ENCODE measurements at regions not wholly inside any gene's neighbourhood (a gene's known extent, or its start where the extent isn't known, plus 50 kb on each side); places are given as distances from the start of the nearest gene placed in this dataset.

- no peak overlapping the region for H3K4me3 Mint-ChIP-seq
- no peaks in the 10 kb centered on the region for H3K36me3 Mint-ChIP-seq (ENCODE audit: low read depth)
- no peak for ATAC-seq
- H3K27me3 Mint-ChIP-seq (ENCODE audit: low read depth), result peaks cover 17% of the 10 kb centered on the region
- DNase-seq, result no peak
- H3K9me3 Mint-ChIP-seq (ENCODE audit: insufficient read depth), result no peaks in the 10 kb centered on the region
- ChIA-PET CTCF (interaction anchor here (2.6 kb wide), 1 partner anchor 9 kb away, joined by 7 read pairs; no protein-coding TSS in a partner anchor), POLR2A (no interaction called here)
- H3K4me1 Mint-ChIP-seq (ENCODE audit: low read depth), result no peaks in the 10 kb centered on the region
- H3K27ac Mint-ChIP-seq, result no peak overlapping the region
Observed at GRCh38 chr9:99573085-99573484, 248.6 kb upstream of the NR4A3 start.

GRCh38 chr9:99573886-99574285 is 247.8 kb upstream of the NR4A3 start:
- Mint-ChIP-seq H3K4me3 (no peak overlapping the region), H3K27me3 (ENCODE audit: low read depth) (peaks cover 11% of the 10 kb centered on the region), H3K36me3 (ENCODE audit: low read depth) (no peaks in the 10 kb centered on the region), H3K4me1 (ENCODE audit: low read depth) (no peaks in the 10 kb centered on the region), H3K27ac (no peak overlapping the region), H3K9me3 (ENCODE audit: insufficient read depth) (no peaks in the 10 kb centered on the region)
- CTCF ChIA-PET, result interaction anchor here (2.6 kb wide), 1 partner anchor 10 kb away, joined by 7 read pairs; no protein-coding TSS in a partner anchor
- ATAC-seq (no peak), DNase-seq (no peak)
- POLR2A ChIA-PET, result no interaction called here

- H3K9me3 Mint-ChIP-seq (ENCODE audit: insufficient read depth), result no peaks in the 10 kb centered on the region
- no peak for DNase-seq
- H3K27me3 Mint-ChIP-seq (ENCODE audit: low read depth), result peaks cover 4% of the 10 kb centered on the region
- H3K36me3 Mint-ChIP-seq (ENCODE audit: low read depth), result no peaks in the 10 kb centered on the region
- ChIA-PET POLR2A (no interaction called here), CTCF (no interaction called here)
- no peak for ATAC-seq
- no peak overlapping the region for H3K4me3 Mint-ChIP-seq
- no peaks in the 10 kb centered on the region for H3K4me1 Mint-ChIP-seq (ENCODE audit: low read depth)
- H3K27ac Mint-ChIP-seq, result no peak overlapping the region
Observed at GRCh38 chr9:99576002-99576401, 245.7 kb upstream of the NR4A3 start.

GRCh38 chr9:99576876-99577275 is 244.8 kb upstream of the NR4A3 start:
- no peaks in the 10 kb centered on the region for H3K36me3 Mint-ChIP-seq (ENCODE audit: low read depth)
- ChIA-PET POLR2A (no interaction called here), CTCF (no interaction called here)
- no peaks in the 10 kb centered on the region for H3K9me3 Mint-ChIP-seq (ENCODE audit: insufficient read depth)
- DNase-seq, result no peak
- H3K4me3 Mint-ChIP-seq, result no peak overlapping the region
- H3K27me3 Mint-ChIP-seq (ENCODE audit: low read depth), result peaks cover 4% of the 10 kb centered on the region
- no peak overlapping the region for H3K27ac Mint-ChIP-seq
- no peaks in the 10 kb centered on the region for H3K4me1 Mint-ChIP-seq (ENCODE audit: low read depth)
- ATAC-seq, result no peak

- Mint-ChIP-seq H3K27me3 (ENCODE audit: low read depth) (peaks cover 4% of the 10 kb centered on the region), H3K9me3 (ENCODE audit: insufficient read depth) (no peaks in the 10 kb centered on the region), H3K36me3 (ENCODE audit: low read depth) (no peaks in the 10 kb centered on the region), H3K4me3 (no peak overlapping the region), H3K27ac (no peak overlapping the region), H3K4me1 (ENCODE audit: low read depth) (no peaks in the 10 kb centered on the region)
- CTCF ChIA-PET, result no interaction called here
- no peak for DNase-seq
- POLR2A ChIA-PET, result no interaction called here
- ATAC-seq, result no peak
Observed at GRCh38 chr9:99577351-99577750, 244.3 kb upstream of the NR4A3 start.

- Mint-ChIP-seq H3K36me3 (ENCODE audit: low read depth) (no peaks in the 10 kb centered on the region), H3K4me3 (no peak overlapping the region), H3K9me3 (ENCODE audit: insufficient read depth) (no peaks in the 10 kb centered on the region), H3K27me3 (ENCODE audit: low read depth) (peaks cover 3% of the 10 kb centered on the region), H3K4me1 (ENCODE audit: low read depth) (no peaks in the 10 kb centered on the region), H3K27ac (no peak overlapping the region)
- POLR2A ChIA-PET, result no interaction called here
- DNase-seq, result no peak
- no peak for ATAC-seq
- CTCF ChIA-PET, result no interaction called here
Observed at GRCh38 chr9:99578666-99579065, 243.0 kb upstream of the NR4A3 start.

GRCh38 chr9:99579964-99580363 is 241.7 kb upstream of the NR4A3 start:
- DNase-seq (no peak), ATAC-seq (no peak)
- no peaks in the 10 kb centered on the region for H3K36me3 Mint-ChIP-seq (ENCODE audit: low read depth)
- no peaks in the 10 kb centered on the region for H3K9me3 Mint-ChIP-seq (ENCODE audit: insufficient read depth)
- no peaks in the 10 kb centered on the region for H3K4me1 Mint-ChIP-seq (ENCODE audit: low read depth)
- ChIA-PET CTCF (no interaction called here), POLR2A (no interaction called here)
- H3K27ac Mint-ChIP-seq, result no peak overlapping the region
- H3K4me3 Mint-ChIP-seq, result no peak overlapping the region
- H3K27me3 Mint-ChIP-seq (ENCODE audit: low read depth), result peaks cover 3% of the 10 kb centered on the region

GRCh38 chr9:99582814-99583213 is 238.9 kb upstream of the NR4A3 start:
- no peaks in the 10 kb centered on the region for H3K4me1 Mint-ChIP-seq (ENCODE audit: low read depth)
- ATAC-seq, result no peak
- H3K36me3 Mint-ChIP-seq (ENCODE audit: low read depth), result no peaks in the 10 kb centered on the region
- H3K27ac Mint-ChIP-seq, result no peak overlapping the region
- ChIA-PET CTCF (interaction anchor here (0.7 kb wide), 1 partner anchor 115 kb away, joined by 3 read pairs; no protein-coding TSS in a partner anchor), POLR2A (no interaction called here)
- no peaks in the 10 kb centered on the region for H3K9me3 Mint-ChIP-seq (ENCODE audit: insufficient read depth)
- H3K27me3 Mint-ChIP-seq (ENCODE audit: low read depth), result peaks cover 10% of the 10 kb centered on the region
- DNase-seq, result no peak
- H3K4me3 Mint-ChIP-seq, result no peak overlapping the region

- peaks cover 8% of the 10 kb centered on the region for H3K4me1 Mint-ChIP-seq (ENCODE audit: low read depth)
- ChIA-PET CTCF (interaction anchor here (1.5 kb wide), 1 partner anchor 357 kb away, joined by 3 read pairs; no protein-coding TSS in a partner anchor), POLR2A (no interaction called here)
- H3K36me3 Mint-ChIP-seq (ENCODE audit: low read depth), result no peaks in the 10 kb centered on the region
- ATAC-seq (no peak), DNase-seq (no peak)
- H3K27me3 Mint-ChIP-seq (ENCODE audit: low read depth), result peaks cover 17% of the 10 kb centered on the region
- H3K4me3 Mint-ChIP-seq, result no peak overlapping the region
- H3K9me3 Mint-ChIP-seq (ENCODE audit: insufficient read depth), result no peaks in the 10 kb centered on the region
- no peak overlapping the region for H3K27ac Mint-ChIP-seq
Observed at GRCh38 chr9:99588299-99588698, 233.4 kb upstream of the NR4A3 start.

GRCh38 chr9:99588747-99589146 is 232.9 kb upstream of the NR4A3 start:
- peaks cover 17% of the 10 kb centered on the region for H3K27me3 Mint-ChIP-seq (ENCODE audit: low read depth)
- DNase-seq (no peak), ATAC-seq (no peak)
- ChIA-PET POLR2A (no interaction called here), CTCF (interaction anchor here (1.5 kb wide), 1 partner anchor 357 kb away, joined by 3 read pairs; no protein-coding TSS in a partner anchor)
- H3K4me3 Mint-ChIP-seq, result no peak overlapping the region
- no peak overlapping the region for H3K27ac Mint-ChIP-seq
- no peaks in the 10 kb centered on the region for H3K36me3 Mint-ChIP-seq (ENCODE audit: low read depth)
- peaks cover 10% of the 10 kb centered on the region for H3K4me1 Mint-ChIP-seq (ENCODE audit: low read depth)
- no peaks in the 10 kb centered on the region for H3K9me3 Mint-ChIP-seq (ENCODE audit: insufficient read depth)

GRCh38 chr9:99590410-99590809 is 231.3 kb upstream of the NR4A3 start:
- no peaks in the 10 kb centered on the region for H3K36me3 Mint-ChIP-seq (ENCODE audit: low read depth)
- H3K9me3 Mint-ChIP-seq (ENCODE audit: insufficient read depth), result no peaks in the 10 kb centered on the region
- ATAC-seq (no peak), DNase-seq (no peak)
- H3K4me1 Mint-ChIP-seq (ENCODE audit: low read depth), result peaks cover 16% of the 10 kb centered on the region
- ChIA-PET CTCF (interaction anchor here (0.7 kb wide), 1 partner anchor 380 kb away, joined by 3 read pairs; no protein-coding TSS in a partner anchor), POLR2A (no interaction called here)
- peaks cover 19% of the 10 kb centered on the region for H3K27me3 Mint-ChIP-seq (ENCODE audit: low read depth)
- H3K27ac Mint-ChIP-seq, result no peak overlapping the region
- H3K4me3 Mint-ChIP-seq, result no peak overlapping the region

- Mint-ChIP-seq H3K27me3 (ENCODE audit: low read depth) (peaks cover 19% of the 10 kb centered on the region), H3K27ac (no peak overlapping the region), H3K4me3 (no peak overlapping the region), H3K9me3 (ENCODE audit: insufficient read depth) (no peaks in the 10 kb centered on the region), H3K4me1 (ENCODE audit: low read depth) (peaks cover 20% of the 10 kb centered on the region), H3K36me3 (ENCODE audit: low read depth) (no peaks in the 10 kb centered on the region)
- no peak for ATAC-seq
- DNase-seq, result no peak
- ChIA-PET CTCF (interaction anchor here (0.7 kb wide), 1 partner anchor 380 kb away, joined by 3 read pairs; no protein-coding TSS in a partner anchor), POLR2A (no interaction called here)
Observed at GRCh38 chr9:99590840-99591239, 230.8 kb upstream of the NR4A3 start.

- Mint-ChIP-seq H3K36me3 (ENCODE audit: low read depth) (no peaks in the 10 kb centered on the region), H3K4me1 (ENCODE audit: low read depth) (peaks cover 27% of the 10 kb centered on the region), H3K9me3 (ENCODE audit: insufficient read depth) (no peaks in the 10 kb centered on the region), H3K27me3 (ENCODE audit: low read depth) (peaks cover 11% of the 10 kb centered on the region), H3K27ac (no peak overlapping the region), H3K4me3 (no peak overlapping the region)
- ChIA-PET POLR2A (no interaction called here), CTCF (no interaction called here)
- ATAC-seq (no peak), DNase-seq (no peak)
Observed at GRCh38 chr9:99591770-99592169, 229.9 kb upstream of the NR4A3 start.

Data from activated CD8-positive, alpha-beta T cell treated with anti-CD3 and anti-CD28 coated beads, Interleukin-2, amount 10 ng/mL, durations not matched to agents 7 days and 5 days (primary cell).